GM18499 (cell line): ENCODE measurements at regions not wholly inside any gene's neighbourhood (a gene's known extent, or its start where the extent isn't known, plus 50 kb on each side); places are given as distances from the start of the nearest gene placed in this dataset.
A peak's percentile ranks its signal among the peaks of the same experiment; 100 is the strongest.

Source experiments
- ATAC-seq: cut with Tn5 transposase; IDR thresholded peaks from one replicate; pipeline ENCODE4 v1.9.1; 2021; ENCODE audit warnings: moderate number of reproducible peaks; ENCODE audit not compliant: insufficient read depth, unreplicated experiment

- no peak for ATAC-seq
Measured at GRCh38 chrX:20361890-20362262, 95.2 kb upstream of the RPS6KA3 start.

DNA sequence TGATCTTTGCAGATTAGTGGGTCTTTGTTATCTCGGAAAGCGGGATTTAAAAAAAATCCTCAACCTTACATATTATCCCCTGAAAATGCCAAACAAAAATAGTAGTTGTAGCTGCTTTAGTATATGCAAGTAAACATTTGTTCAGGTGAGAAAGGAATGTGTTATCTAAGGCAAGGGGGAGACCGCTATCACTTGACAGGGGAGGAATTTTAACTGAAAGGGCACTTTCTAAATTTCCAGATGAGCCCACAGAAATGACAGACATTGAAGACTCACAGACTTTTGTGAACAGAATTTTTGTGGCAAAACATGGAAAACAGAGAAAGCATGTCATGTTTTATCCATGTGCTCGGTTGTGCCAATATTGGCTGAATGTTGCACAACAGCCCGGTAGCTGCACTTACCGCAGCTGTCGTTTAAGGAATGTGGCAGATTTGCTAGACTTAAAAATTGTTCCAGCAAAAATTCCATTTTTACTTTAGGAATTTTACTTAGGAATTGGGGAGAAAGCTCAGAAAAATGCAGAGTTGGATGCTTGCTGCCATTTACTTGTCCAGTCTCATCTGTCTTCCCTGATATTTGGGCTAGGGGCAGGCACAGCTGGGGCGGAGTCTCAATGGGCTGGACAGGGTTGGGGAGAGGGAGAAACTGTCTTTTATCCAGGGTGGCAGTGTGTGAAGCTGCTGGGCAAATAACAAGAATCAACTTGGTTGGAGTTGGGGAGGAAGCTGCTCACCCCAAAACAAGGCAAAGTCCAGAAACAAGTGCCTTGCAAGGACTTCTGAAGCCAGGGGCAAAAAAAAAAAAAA, 94.6 kb upstream of the RPS6KA3 start:
- ATAC-seq: no peak

GRCh38 chrX:20355187-20355586, 88.5 kb upstream of the RPS6KA3 start:
- ATAC-seq: no peak

DNA sequence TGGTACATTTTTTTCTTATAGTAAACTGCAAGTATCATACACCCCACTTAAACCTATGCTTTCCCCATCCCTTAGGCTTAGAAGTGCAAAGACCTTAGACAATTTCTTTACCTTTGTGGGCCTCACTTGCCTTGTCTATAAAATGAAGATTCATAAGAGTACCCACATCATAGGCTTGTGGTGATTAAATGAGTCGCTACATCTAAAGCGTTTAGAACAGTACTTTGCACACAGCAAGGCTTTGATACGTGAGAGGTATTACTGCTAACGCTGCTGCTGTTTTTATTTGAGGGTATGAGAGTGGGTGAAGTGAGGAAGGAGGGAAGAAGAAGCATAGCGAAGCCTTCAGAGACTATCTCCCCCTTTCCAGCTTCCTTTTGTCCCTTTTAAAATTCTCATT, 87.8 kb upstream of the RPS6KA3 start:
- no peak for ATAC-seq

GRCh38 chrX:20352935-20353336, 86.2 kb upstream of the RPS6KA3 start:
- ATAC-seq: peak; percentile 86

- ATAC-seq: no peak
Measured at GRCh38 chrX:20352504-20352903, 85.8 kb upstream of the RPS6KA3 start.

DNA sequence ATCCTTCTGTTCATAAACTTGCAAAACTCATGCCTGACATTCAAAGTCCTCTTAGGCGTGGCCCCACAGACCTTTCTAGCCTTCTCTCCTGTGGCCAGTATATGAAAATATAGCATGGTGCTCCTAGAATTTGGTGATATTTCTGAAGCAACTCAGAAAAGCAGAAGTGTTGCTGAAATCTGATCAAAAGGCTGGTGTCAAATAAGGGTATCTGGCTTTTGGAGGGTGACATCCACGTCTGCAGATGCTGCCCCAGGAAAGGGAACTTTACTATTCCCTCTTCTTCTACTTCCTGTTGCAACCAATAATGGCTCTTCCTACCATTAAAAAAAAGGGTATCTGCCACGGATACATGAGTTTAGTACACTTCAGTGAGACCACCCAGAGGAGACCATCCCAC, 83.9 kb upstream of the RPS6KA3 start:
- ATAC-seq: no peak

DNA sequence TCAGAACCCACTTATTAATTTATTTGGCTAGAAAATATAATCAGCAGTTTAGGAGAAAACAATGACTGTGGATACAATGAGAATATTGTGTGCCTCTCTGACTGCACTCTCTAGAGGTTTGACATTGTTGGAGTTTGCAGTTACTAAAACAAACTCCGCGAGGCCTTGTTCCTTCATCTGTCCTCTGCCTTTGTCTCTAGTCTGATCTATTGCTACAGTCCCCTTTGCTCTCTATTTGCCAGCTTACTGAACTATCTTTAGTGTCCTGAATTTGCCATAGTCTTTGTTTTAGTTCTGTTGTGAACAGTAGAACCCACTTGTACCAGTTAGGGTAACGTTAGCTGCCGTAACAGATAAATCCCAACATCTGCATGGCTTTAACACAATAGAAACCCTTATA, 81.4 kb upstream of the RPS6KA3 start:
- ATAC-seq: no peak

- no peak for ATAC-seq
Measured at GRCh38 chrX:20347481-20347880, 80.8 kb upstream of the RPS6KA3 start.

- no peak for ATAC-seq
Measured at GRCh38 chrX:20333672-20334071, 67.0 kb upstream of the RPS6KA3 start.

DNA sequence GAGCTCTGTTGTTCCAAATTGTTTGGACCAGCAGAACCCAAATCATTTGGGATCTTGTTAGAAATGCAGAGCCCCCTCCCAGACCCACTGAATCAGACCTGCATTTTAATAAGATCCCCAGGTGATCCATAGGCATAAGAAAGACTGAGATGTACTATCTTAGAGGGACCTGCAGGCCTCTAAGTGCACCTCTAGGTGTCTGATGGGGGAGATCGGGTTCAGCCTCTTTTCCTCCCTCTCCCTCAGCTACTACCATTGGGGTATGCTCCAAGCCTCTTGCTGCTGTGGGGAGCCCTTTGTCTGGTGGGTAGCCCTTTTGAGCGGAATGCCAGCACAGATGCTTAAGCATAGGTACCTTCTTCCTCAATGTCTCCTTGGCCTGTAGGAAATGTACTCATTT, 63.8 kb upstream of the RPS6KA3 start:
- ATAC-seq: no peak

DNA sequence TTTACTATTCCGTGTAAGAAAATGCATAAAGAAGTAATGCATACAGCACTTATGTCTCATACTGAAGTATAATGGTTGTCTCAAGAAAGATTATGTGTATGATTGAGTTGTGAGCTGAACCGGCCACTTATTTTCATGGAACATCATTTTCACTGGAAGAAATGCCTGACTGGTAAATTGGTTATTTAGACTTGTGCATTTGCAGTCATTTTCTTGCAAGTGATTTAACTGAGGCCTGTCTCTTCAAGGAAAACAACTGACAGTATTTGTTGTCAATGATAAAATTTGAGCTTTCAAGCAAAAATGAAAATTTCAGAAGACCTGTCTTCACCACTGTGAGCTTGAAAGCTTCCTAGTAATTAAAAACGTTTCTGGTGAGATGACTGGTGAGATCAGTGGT, 62.7 kb upstream of the RPS6KA3 start:
- ATAC-seq: no peak

DNA sequence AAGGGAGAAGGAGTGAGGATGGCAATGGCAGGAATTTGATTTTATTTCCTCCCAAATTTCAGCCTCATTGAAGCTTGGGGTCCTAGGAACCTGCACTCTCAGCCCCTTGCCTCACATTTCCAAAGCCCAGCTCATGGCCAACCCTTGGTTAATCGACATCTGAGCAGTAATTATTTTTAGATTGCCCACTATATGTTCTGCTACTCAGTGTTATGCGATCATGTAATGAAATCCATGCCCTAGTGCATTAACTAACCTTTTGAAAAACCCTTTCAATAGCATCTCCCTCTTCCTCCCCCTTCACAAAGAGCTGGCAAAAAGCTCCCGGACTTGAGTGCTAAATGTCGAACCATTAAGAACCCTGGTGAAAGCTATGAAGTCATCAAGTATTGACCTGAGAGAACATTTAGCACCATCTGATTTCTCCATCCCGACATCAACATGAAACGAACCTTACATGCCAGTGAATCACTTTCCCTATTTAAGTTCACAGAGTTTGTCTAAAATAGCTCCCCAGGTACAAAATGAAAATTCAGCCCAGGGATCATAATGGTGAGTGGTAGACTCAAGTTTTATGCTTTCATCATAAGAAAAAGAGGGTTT, 59.2 kb upstream of the RPS6KA3 start:
- ATAC-seq: no peak

DNA sequence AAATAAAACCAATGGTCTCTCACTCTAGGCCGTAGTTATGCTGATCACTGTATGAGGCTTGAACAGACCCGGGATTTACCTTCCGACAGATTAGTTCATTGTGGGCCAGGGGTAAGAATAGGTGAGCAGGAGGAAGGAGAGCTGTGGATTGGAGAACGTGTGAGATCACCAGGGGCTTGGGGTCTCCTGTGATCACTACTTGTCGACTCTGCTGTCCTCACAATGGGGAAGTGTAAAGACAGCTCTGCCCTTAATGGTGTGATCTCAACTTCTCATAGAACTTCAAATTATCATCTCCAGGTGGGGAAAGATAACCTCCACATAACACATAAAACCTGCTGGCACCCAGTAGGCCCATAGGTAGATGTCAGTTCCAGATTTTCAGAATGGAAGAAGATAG, 56.2 kb upstream of the RPS6KA3 start:
- no peak for ATAC-seq

DNA sequence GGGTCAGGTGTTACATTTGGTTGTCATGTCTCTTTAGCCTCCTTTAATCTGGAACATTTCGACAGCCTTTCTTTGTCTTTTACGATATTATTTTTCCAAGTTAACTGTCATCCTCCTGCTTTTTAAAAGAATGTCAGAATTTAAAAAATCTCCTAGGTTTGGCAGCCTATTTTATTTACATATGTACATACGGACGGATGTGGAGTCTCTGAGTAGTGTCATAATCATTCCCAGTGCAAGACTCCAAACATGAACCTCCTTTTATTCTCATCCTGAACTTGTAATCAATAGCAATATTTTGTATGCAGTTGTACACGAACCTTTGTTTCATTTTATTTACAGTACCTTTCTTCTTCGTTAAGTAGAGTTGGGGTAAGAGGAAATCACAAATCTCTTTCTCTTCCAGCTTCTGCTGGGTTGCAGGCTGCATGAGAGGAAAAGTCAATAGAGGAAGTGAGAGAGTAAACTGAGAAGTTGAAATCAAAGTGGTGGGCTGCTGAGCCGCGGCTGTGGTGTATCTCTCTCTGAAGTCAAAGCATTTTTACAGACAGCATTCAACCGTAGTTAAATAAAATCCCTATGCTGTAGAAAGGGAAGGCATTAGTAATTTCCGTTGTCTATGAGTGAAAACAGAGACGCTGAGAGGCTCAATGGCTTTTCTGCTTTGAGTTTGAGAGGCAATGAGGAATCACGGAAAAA, 53.9 kb upstream of the RPS6KA3 start:
- peak; percentile 99 for ATAC-seq

DNA sequence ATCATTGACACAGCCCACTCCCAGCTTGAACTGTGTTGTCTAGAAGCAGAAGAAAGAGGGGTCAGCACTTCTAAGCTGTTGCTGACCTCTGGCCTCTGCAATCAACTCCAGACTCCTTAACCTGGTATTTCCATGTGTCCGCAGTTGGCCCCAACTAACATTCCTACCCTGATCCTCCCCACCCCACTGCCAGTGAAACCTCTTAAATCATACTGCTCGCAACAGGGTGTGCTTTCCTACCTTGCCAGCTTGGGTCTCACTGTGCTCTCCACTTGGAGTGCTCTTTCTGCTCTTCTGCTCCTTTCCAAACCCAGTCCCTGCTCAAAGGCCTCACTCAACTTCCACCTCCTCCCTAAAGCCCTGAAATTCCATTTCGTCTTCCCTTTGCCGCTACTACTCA, 52.3 kb upstream of the RPS6KA3 start:
- no peak for ATAC-seq

GRCh38 chrX:20317873-20318272, 51.2 kb upstream of the RPS6KA3 start:
- ATAC-seq: no peak
